Osteocyte (in vitro differentiated cells): ENCODE measurements at regions not wholly inside any gene's neighbourhood (a gene's known extent, or its start where the extent isn't known, plus 50 kb on each side); places are given as distances from the start of the nearest gene placed in this dataset.
A peak's percentile ranks its signal among the peaks of the same experiment; 100 is the strongest.

ENCODE experiments used
- DNase-seq: peaks from one replicate; pipeline ENCODE4 v3.0.0; 2021; ENCODE audit warnings: mixed read lengths; ENCODE audit not compliant: unreplicated experiment; ENCODE audit errors: extremely low spot score
- H3K27ac Mint-ChIP-seq: one replicate; pipeline ENCODE4 v1.8.0; 2021; ENCODE audit warnings: mild to moderate bottlenecking, mixed read lengths; ENCODE audit not compliant: unreplicated experiment
- H3K27me3 Mint-ChIP-seq: one replicate; pipeline ENCODE4 v1.8.0; 2021; ENCODE audit warnings: mixed read lengths; ENCODE audit not compliant: unreplicated experiment
- H3K36me3 Mint-ChIP-seq: one replicate; pipeline ENCODE4 v1.8.0; 2021; ENCODE audit warnings: mixed read lengths; ENCODE audit not compliant: unreplicated experiment
- H3K4me1 Mint-ChIP-seq: one replicate; pipeline ENCODE4 v1.8.0; 2021; ENCODE audit warnings: mixed read lengths; ENCODE audit not compliant: unreplicated experiment
- H3K4me3 Mint-ChIP-seq: one replicate; pipeline ENCODE4 v1.8.0; 2021; ENCODE audit warnings: mild to moderate bottlenecking, moderate library complexity, mixed read lengths; ENCODE audit not compliant: unreplicated experiment
- H3K9me3 Mint-ChIP-seq: one replicate; pipeline ENCODE4 v1.8.0; 2021; ENCODE audit warnings: mixed read lengths; ENCODE audit not compliant: unreplicated experiment
- TF ChIP-seq, protein P1 (sequence below): fragments of 200-600 bp; sonication (generic); IDR thresholded peaks from 2 replicates; pipeline ENCODE4 v1.5.0; 2021; ENCODE audit warnings: antibody characterized with exemption, mild to moderate bottlenecking, moderate library complexity

GRCh38 chr6:56753811-56754210 lies 111.1 kb upstream of the DST start:
- H3K27ac Mint-ChIP-seq, result peak overlapping the region; percentile 47
- H3K4me1 Mint-ChIP-seq, result peaks cover 78% of the 10 kb centered on the region
- TF ChIP-seq, protein P1, sequence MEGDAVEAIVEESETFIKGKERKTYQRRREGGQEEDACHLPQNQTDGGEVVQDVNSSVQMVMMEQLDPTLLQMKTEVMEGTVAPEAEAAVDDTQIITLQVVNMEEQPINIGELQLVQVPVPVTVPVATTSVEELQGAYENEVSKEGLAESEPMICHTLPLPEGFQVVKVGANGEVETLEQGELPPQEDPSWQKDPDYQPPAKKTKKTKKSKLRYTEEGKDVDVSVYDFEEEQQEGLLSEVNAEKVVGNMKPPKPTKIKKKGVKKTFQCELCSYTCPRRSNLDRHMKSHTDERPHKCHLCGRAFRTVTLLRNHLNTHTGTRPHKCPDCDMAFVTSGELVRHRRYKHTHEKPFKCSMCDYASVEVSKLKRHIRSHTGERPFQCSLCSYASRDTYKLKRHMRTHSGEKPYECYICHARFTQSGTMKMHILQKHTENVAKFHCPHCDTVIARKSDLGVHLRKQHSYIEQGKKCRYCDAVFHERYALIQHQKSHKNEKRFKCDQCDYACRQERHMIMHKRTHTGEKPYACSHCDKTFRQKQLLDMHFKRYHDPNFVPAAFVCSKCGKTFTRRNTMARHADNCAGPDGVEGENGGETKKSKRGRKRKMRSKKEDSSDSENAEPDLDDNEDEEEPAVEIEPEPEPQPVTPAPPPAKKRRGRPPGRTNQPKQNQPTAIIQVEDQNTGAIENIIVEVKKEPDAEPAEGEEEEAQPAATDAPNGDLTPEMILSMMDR, result no peak
- H3K36me3 Mint-ChIP-seq, result no peaks in the 10 kb centered on the region
- H3K4me3 Mint-ChIP-seq, result no peak overlapping the region
- no peaks in the 10 kb centered on the region for H3K9me3 Mint-ChIP-seq
- DNase-seq, result no peak
- no peaks in the 10 kb centered on the region for H3K27me3 Mint-ChIP-seq

DNA sequence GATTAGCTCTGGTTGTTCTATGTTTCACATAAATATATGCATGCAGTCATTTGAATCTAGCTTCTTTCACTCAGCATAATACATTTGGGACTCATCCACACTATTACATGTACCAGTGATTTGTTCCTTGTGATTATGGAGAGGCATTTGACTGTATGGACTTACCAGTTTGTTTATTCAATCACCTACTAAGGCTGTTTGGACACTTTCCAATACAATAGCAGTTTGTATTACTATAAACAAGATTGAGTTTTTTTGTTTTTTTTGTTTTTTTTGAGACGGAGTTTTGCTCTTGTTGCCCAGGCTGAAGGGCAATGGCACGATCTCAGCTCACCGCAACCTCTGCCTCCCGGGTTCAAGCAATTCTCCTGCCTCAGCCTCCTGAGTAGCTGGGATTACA lies 109.8 kb upstream of the DST start:
- no peaks in the 10 kb centered on the region for H3K36me3 Mint-ChIP-seq
- H3K4me1 Mint-ChIP-seq, result peaks cover 73% of the 10 kb centered on the region
- H3K9me3 Mint-ChIP-seq, result no peaks in the 10 kb centered on the region
- no peak overlapping the region for H3K27ac Mint-ChIP-seq
- H3K27me3 Mint-ChIP-seq, result no peaks in the 10 kb centered on the region
- H3K4me3 Mint-ChIP-seq, result no peak overlapping the region
- no peak for DNase-seq
- TF ChIP-seq, protein P1, result no peak

- peak overlapping the region; percentile 24 for H3K27ac Mint-ChIP-seq
- no peaks in the 10 kb centered on the region for H3K27me3 Mint-ChIP-seq
- no peaks in the 10 kb centered on the region for H3K9me3 Mint-ChIP-seq
- no peaks in the 10 kb centered on the region for H3K36me3 Mint-ChIP-seq
- peaks cover 69% of the 10 kb centered on the region for H3K4me1 Mint-ChIP-seq
- no peak overlapping the region for H3K4me3 Mint-ChIP-seq
- TF ChIP-seq, protein P1, result no peak
- no peak for DNase-seq
Measured at GRCh38 chr6:56752009-56752408, 109.3 kb upstream of the DST start.

DNA sequence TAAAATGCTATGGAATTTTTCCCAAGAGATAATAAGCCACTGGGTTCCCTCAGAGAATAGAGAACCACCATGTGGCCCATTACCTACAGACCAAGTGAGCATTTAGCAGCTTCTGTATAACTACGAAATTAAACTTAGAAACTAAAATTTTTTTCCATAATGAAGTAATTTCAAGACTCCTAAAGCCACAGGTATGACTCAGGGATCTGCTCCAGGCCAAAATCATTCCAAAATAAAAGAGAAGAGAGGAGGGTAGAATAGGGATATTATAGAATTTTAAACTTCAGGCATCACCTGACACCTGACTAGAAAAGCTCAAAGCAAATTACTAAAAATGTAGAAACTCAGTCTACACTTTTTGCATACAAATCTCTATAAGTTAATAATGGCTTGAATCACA lies 108.9 kb upstream of the DST start:
- Mint-ChIP-seq H3K27me3 (no peaks in the 10 kb centered on the region), H3K4me3 (no peak overlapping the region), H3K9me3 (no peaks in the 10 kb centered on the region), H3K4me1 (peaks cover 68% of the 10 kb centered on the region), H3K36me3 (no peaks in the 10 kb centered on the region), H3K27ac (peak overlapping the region; percentile 24)
- TF ChIP-seq, protein P1, result no peak
- DNase-seq, result no peak

- Mint-ChIP-seq H3K4me3 (no peak overlapping the region), H3K27ac (peak overlapping the region; percentile 85), H3K4me1 (peaks cover 61% of the 10 kb centered on the region), H3K9me3 (no peaks in the 10 kb centered on the region), H3K36me3 (no peaks in the 10 kb centered on the region), H3K27me3 (no peaks in the 10 kb centered on the region)
- no peak for DNase-seq
- TF ChIP-seq, protein P1, result no peak
Measured at GRCh38 chr6:56750686-56751085, 108.0 kb upstream of the DST start.
